GM18520 (cell line): ENCODE measurements at regions not wholly inside any gene's neighbourhood (a gene's known extent, or its start where the extent isn't known, plus 50 kb on each side); places are given as distances from the start of the nearest gene placed in this dataset.

Source experiments
- ATAC-seq: cut with Tn5 transposase; IDR thresholded peaks from one replicate; pipeline ENCODE4 v1.9.1; 2021; ENCODE audit not compliant: unreplicated experiment

DNA sequence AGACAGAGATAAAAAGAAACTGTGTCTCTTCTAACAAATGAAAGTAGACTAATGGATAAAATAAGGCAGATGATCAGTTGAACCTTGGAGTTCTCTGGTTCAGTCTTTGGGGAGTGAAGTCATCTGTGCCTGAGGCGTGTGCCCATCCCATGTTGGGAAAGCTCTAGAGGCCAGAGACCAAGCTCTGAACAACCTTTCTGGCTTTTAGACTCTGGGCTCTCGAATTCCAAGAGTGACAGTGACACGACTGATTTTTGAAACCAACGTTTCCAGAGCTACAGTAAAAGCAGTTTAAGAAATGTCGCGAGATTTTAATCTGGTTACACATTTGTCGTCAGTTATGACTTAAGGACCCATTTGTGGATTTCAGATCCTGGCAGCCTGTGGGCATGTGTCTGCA is 83.7 kb upstream of the APCDD1 start:
- no peak for ATAC-seq

DNA sequence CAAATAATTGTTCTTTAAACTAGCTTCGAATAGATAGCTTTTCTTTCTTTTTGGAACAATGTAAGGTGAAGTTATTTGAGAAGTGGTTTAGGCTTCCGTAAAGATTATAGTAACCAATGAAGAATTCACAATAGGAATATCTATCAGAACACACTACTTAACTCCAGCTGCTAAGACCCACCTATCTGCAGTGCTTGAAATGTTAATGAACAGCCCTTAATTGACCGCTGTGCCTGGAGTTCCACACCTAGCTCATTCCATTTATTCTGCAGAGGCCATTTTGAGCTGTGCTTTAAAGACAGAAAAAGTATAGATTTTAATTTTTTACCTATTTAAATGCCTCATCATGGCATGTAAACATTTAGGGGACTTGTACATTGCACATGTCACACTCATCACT is 83.3 kb upstream of the APCDD1 start:
- ATAC-seq = no peak

DNA sequence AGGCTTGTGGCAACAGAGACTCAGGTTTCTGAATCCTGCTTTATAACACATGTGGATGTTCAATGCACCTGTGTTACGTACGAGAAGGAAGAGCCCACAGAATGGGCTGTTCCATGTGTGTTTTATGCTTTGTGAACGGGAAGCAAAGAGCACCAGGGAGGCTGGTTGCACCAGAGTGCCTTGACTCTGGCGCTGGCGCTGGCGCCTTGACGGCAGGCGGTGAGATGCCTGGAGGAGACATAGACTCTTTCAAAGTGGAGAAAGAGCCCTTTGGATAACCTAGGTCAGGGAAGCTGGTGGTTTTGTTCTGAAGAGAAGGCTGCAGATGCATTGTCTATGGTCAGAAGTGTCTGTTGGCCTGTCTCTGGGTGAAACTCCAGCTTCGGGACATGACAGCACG is 80.2 kb upstream of the APCDD1 start:
- no peak for ATAC-seq

DNA sequence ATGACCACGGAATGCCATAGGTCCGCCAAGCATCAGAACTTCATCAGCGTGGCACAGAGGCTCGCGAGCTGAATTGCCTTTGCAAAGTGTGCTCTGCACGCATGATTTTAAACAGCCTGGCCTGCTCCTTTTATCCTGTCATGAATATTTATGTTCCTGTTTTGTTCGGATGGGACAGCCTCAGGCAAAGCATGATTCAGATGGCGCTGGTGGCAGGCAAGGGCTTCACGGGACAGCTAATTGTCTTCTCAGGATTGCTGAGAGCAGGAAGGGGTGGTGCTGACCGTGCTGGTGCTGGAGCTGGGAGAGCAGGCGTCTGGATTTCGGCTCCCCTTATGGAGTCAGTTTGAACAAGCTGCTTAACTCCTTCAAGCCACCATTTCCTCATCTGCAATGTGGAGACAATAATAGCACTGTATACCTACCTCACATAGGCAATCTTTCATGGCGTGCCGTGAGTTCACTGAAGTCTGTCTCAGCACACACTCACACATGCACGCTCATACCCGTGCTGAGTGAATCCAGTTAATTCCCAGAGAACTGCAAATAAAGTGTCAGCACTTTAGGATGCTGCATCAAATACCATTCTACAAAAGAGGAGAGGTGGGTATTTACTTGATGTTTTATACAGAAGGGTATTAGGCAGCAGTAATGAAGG is 79.7 kb upstream of the APCDD1 start:
- ATAC-seq = no peak

DNA sequence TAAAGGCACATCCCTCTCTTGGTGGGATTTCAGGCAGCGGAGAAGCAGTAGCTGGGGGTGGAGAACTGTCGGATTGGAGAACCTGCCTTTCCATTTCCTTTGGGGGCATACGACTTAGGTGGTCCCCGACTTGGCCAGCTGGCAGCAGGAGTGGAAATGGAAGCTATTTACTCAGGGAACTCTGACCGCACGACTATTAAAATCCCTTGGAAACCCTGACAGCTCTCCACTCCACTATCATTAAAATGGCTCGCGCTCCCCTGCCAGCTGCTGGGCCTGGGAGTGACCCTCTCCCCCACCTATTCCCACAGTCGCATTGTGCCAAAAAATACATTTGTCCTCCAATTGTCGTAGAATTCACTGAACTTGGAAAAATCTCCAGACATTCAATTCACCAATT is 77.7 kb upstream of the APCDD1 start:
- no peak for ATAC-seq

DNA sequence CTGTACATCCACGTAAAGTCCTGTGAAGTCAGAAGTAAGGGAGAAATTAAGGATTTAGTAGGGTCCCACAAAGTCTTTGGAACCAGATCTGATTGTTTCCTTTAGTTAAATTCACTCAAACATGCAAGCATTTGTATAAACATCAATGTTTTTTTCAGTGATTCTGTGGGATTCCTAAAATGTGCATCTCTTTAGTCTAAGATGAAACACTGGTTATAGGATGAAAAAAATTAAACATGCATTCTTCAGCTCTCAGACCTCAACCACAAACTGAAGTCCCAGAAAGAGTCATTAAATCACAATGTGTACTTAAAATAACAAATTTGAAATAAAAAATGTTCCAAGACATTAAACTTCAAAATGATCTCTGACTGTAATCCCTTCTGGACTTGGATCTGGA is 76.5 kb upstream of the APCDD1 start:
- no peak for ATAC-seq

DNA sequence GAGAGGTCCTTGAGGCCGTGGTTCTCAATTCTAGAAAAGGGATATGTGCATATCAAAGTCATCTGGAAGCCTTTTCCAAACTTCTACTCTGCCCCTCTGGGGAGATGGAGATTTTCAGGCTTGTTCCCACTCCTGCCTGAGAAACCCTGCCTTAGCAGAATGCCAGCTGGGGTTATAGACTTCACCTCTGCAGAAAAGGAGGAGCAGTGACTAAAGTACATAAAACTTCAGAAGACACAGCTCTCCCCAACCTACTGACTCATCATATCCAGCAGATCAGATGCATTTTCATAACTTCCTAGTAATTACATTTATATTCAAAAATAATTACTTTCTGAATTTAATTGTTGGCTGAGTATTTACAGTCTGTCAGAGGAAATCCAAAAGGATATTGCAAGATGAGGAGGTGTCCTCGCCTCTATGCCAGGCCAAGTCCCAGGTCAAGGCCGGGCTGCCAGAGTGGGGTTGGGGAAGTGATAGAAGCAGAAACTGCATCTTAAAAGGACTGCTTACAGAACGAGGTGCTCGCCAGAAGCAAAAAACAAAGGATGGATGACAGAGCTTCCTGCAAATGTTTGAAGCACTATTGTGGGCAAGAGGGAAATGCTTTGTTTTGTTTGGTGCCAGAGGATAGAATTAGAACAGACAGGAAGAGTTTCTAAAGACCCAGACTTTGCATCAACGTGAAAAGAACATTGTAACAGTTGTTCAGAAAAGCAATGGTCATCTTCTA is 75.6 kb upstream of the APCDD1 start:
- ATAC-seq = no peak

DNA sequence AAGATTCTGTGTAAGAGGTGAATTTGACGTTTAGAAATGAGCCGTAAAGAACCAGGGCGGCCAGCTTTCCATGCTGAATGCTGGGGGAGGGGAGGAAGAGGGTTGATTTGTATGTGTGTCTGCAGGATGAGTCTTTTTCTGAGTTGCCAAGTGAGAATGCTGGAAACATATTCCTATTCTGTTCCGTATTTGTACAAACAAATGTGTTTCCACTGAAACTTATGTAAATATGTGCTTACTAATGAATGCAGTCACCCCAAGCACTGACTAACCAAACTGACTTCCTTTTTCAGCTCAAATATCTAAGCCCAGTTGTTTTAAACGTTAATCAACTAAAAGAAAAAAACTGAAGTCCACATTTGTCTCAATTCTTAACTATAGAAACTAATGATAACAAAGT is 74.9 kb upstream of the APCDD1 start:
- ATAC-seq = no peak

DNA sequence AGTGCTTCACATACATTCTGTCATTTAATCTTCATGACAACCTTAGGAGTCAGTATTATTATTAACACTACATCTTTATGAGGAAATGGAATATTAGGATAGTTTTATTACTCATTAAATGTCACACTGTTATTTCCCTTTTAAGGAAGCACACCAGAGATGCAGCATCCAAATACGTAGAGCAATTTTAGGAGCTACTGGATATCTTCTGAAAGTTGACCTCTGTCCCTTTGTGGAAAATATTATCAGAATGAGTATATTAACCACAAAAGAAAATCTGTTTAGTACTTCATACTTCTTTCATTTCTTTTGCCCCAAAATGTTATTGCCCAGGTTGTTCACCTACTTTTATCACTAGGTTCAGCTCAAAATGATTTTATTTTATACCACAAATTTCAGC is 72.9 kb upstream of the APCDD1 start:
- no peak for ATAC-seq

DNA sequence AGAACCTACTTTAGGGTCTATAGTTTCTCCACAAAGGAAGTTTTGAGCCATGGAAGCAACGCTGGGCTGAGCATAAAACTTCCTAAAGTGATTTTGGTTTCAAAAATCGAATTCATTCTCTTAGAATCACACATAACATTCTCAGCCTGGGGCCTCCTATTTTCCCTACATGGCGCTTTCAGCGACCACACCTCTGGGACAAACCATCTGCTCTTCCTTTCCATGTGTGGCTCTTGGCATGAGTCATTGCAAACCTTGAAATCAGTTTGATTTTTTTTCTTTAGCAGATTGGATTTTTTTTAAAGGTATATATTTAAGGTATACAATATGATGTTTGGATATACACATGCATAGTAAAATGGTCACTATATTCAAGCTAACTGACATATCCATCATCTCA is 72.5 kb upstream of the APCDD1 start:
- ATAC-seq = no peak

DNA sequence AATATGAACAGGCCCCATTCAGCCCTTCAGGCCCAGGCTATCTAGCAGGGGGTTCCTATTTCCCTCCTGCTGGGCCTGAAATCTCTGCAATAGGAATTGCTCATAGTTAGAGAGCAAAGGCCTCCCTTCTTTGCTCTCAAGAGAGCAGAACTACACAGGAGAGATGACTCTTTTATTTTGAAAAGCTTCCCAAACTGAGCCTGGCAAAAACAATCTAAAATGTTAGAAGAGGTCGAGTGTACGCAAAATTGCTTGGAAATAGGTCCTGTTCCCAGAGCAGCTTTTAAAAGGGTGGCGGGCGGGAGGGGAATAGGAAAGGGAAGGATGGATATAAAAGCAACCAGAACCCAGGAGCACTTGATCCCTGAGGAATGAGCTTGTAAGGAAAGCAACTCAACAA is 68.4 kb upstream of the APCDD1 start:
- ATAC-seq = no peak

DNA sequence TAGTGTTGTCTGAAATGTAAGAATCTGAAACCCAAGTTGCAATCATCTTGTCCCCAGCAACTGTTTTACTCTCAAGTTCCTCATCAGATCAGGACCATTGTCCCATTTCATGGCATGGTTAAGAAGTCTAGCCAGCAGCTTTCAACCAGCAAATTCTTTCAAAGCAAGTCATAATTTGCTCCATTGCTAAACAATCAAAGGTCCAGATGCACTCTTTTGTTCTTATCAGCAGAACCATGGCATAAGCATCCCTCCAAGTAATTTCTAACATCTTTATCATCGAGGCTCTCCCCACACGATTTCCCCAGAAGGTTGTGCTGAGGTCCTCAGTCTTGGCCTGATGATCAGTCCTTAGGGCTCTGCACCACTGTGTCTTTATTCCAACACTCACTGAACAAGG is 67.5 kb upstream of the APCDD1 start:
- no peak for ATAC-seq

DNA sequence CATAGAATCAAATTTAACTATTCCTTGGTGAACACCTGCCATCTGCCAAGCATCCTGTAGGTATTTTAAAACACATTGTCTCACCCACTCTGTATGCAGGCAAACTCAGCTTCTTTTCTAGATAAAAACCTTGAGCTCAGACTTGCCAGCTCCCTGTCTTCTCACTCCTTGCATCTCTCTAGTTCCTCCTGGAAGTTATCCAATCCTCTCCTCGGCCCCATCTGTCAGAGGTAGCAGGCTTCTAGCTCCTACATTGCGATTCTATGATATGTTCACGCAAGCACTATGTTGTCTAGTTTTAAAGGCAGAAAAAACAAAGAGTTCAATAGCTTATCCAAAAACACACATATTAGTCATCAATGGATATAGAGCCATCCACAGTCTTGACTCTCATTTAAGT is 67.0 kb upstream of the APCDD1 start:
- ATAC-seq = no peak

DNA sequence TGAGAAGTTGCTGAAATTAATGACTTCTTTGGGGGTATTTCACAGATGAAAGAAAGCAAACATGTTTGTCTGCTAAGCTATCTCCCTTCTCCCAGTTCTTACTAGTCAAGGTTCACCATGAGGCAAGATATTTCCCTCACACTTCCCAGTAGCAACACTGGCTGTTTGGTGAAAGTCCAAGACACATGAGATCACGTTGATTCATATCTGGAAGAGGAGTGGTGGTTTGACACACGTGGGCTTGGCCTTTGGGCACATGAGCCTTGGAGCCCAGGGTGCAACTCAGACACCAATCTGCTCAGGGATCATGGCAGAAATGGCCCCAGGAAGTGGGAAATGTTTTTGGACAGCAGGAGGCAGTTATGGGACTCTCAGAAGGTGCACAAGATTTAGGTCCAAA is 66.1 kb upstream of the APCDD1 start:
- ATAC-seq = no peak

DNA sequence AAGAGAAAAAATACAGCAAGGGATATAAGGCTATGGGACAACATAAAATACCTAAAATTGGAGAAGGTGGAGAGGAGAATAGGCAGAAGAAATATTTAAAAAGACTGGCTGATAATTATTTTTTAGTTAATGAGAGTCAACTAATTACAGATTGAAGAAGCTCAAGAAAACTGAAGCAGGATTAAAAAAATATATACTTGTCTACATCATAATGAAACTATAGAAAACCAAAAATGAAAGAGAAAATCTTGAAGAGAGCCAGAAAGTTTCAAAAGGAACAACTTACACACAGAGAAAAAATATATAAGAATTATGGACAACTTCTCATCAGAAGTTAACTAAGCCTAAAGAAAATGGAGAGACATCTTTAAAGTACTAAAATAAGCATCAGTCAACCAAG is 62.9 kb upstream of the APCDD1 start:
- no peak for ATAC-seq

DNA sequence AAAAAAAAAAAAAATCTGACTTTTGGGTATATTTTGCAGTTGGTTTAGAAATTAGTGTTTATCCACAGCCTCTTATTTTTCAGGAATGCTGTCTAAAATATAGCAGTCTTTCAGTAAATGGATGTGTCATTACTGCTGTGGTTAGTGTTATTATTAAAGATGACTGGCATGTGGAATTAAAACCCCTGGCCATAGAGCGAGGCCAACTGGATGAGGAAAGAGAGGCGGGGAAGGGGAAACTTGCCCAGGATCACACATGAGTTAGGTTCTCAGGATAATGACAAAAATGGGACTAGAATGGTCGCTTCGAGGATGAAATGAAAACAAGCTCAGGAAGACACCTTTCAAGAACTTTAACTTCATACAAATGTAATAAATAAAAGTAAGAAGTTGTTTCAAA is 57.4 kb upstream of the APCDD1 start:
- no peak for ATAC-seq

DNA sequence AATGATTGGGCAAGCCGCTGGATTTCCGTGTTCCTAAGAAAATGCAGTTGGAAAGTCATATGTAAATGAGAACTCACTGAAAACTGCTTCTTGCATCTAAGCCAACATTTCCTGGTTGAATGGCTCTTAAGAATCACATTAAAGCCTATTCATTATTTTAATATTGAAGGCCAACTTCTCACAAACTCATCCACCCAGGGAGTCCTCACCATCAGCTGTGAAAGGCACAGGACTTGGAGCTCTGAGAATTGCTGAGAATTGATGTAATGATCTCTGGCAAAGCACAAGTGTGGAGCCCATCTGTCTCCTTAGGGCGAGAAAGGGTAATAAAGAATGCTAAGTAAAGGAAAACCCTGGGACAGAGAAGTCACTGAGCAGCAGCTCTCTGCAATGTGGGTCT is 55.9 kb upstream of the APCDD1 start:
- ATAC-seq = no peak

DNA sequence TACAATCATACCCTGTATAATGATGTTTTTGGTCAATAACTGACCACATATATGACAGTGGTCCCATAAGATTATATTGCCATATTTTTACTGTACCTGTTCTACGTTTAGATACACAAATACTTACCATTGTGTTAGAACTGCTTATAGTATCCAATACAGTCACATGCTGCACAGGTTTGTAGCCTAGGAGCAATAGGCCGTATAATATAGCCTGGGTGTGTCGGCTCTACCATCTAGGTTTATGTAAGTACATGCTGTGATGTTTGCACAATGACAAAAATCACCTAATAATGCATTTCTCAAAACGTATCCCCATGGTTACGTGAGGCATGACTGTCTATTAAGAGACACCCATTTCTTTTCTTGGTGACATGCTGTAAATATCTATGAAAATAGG is 55.0 kb upstream of the APCDD1 start:
- ATAC-seq = no peak

DNA sequence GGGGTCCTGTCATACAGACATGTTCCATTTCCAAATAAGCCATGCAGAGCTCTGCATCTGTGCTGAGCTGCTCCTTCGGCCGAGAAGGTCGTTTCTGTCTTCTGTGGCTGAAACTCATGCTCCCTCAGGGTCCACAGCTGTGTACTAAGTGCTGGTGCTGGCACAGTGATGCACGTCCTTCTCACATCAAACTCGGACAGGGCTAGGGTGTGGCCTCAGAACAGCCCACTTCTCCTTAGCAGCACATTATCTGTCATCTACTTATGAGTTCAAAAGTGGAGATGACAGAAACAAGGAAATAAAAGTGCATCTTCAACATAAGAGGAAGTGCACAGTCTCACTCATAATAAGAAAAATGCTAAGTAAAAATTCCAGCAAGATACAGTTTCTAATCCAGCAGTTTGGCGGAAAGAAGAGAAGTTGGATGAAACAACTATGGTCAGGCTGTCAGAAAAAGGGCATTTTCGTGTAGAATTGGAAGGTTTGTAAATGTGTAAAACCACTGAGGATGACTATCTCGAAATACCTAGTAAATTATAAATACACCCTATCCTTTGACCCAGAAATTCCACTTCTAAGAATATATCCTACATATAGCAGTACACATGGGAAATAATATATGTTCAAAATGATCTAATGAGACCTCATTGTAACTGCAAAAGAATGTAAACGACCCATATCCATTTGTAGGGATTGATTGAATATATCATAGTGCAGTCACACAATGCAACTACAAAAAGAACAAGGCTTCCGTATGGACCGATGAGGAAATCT is 53.7 kb upstream of the APCDD1 start:
- no peak for ATAC-seq

DNA sequence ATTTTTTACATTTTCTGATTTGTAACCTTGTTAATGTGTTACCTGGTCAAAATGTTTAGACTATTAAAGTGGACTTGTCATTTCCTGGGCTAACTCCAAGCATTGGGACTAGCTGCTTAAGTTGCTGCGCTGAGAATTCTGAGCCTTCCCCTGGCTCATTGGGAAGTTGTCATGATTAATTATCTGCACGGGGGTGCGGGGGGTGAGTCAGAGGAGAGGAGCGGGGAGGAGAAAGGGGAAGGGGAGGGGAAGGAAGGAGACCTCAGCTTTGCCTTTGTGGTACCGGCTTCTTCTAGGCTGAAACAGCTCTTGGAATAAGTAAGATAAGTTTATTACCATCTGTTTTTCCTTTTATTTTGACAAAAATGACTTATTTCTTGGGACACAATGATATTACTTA is 52.9 kb upstream of the APCDD1 start:
- no peak for ATAC-seq

DNA sequence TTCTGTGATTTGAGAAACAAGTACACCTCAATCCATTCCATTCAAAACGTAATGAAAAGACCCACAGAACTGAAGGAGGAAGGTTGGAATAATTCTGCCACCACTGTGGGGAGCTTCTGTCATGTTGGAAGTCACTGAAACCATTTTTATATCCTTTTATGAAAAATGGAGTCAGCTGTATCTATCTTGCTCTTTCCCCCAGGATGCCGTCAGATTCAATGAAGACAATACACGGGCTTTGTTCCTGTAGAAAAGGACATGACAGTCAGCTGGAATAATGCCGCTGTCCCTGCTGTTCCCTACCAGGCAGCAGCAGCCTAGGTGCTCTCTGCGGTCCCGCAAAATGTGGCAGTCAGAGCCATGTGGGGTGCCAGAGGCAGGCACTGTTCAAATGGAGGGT is 52.5 kb upstream of the APCDD1 start:
- no peak for ATAC-seq

DNA sequence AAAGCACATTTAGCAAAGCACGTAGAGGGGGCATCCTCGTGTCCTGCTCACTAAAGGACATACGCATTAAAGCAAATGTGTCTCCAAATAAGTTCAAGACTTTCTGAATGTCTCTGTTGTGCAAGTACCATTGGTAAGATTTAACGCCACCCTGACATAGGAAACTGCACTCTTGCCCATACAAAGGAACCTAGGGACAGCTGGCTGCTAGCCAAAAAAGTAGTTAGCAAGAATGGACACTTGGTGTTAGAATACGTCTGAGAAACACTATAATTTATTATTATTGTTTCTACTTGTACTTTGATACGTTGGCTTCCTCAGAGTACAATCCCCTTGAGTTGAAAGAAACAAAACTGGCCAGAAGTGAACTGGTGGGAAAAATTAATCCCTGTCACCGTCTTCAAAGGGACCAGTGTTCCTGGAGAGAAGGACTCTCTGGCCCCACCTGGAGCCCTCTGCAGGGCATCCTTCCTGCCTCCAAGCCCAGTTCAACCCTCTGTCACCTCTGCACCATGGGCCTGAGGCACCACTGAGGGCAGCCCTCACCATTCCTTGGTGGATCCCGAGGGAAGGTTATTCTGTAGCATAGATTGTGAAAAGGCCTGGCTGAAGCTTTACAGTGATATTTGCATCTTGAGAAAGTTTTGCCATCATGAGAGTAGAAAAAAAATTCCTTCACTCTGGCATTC is 51.4 kb upstream of the APCDD1 start:
- no peak for ATAC-seq
